Spleen (tissue), 11 donors: ENCODE measurements at regions not wholly inside any gene's neighbourhood (a gene's known extent, or its start where the extent isn't known, plus 50 kb on each side); places are given as distances from the start of the nearest gene placed in this dataset.

Experiments
- DNase-seq: peaks from one replicate; pipeline ENCODE4 v3.0.0-alpha.2; 2020
- H3K27ac ChIP-seq, 8 donors: fragments of 200-600 bp; sonication (generic) in 7 of 8; 1 replicate in 4 of 8; 2 replicates in 4 of 8; pipeline versions ENCODE4 v1.5.0 to v1.8.0; 2016 to 2021; ENCODE audit warnings: inconsistent platforms in 4 of 8, mild to moderate bottlenecking in 4 of 8, moderate library complexity in 1 of 8
- H3K27me3 ChIP-seq, 7 donors: fragments of 200-600 bp; sonication (generic) in 6 of 7; replicated peaks in 1 of 7; 1 replicate in 4 of 7; 2 replicates in 3 of 7; pipeline versions ENCODE4 v1.5.0 to v1.8.0; 2016 to 2021; ENCODE audit warnings: inconsistent platforms in 3 of 7, mild to moderate bottlenecking in 1 of 7
- H3K36me3 ChIP-seq, 6 donors: fragments of 200-600 bp; sonication (generic) in 5 of 6; 1 replicate in 4 of 6; 2 replicates in 2 of 6; pipeline versions ENCODE4 v1.5.0 to v1.8.0; 2016 to 2021; ENCODE audit warnings: inconsistent platforms in 2 of 6
- H3K4me1 ChIP-seq, 6 donors: fragments of 200-600 bp; sonication (generic) in 5 of 6; 1 replicate in 3 of 6; 2 replicates in 3 of 6; pipeline versions ENCODE4 v1.5.0 to v1.8.0; 2016 to 2021; ENCODE audit warnings: inconsistent platforms in 3 of 6
- H3K4me3 ChIP-seq, 8 donors: fragments of 200-600 bp; sonication (generic) in 7 of 8; 1 replicate in 4 of 8; 2 replicates in 4 of 8; pipeline versions ENCODE4 v1.5.0 to v1.8.0; 2016 to 2021; ENCODE audit warnings: inconsistent platforms in 4 of 8, mild to moderate bottlenecking in 4 of 8, moderate library complexity in 2 of 8
- H3K9me3 ChIP-seq, 8 donors: fragments of 200-600 bp; sonication (generic) in 7 of 8; 1 replicate in 4 of 8; 2 replicates in 4 of 8; pipeline versions ENCODE4 v1.5.0 to v1.8.0; 2016 to 2021; ENCODE audit warnings: inconsistent platforms in 4 of 8
- POLR2A ChIP-seq, 3 donors: fragments of 450-650 bp; IDR thresholded peaks; one replicate each; pipeline ENCODE4 v1.5.1; 2017; ENCODE audit warnings: antibody characterized with exemption in 3 of 3, mild to moderate bottlenecking in 1 of 3
- POLR2AphosphoS5 ChIP-seq, 3 donors: sonication (generic); formaldehyde crosslinking; IDR thresholded peaks; one replicate each; pipeline ENCODE4 v1.5.1; 2017; ENCODE audit warnings: antibody characterized with exemption in 3 of 3
- WGBS, 5 donors: extraction: QIAGEN DNeasy Blood & Tissue Kit in 3 of 5; methylation state at CpG; one replicate each; pipeline versions ENCODE4 v1.1.5 to v1.1.7; 2013 to 2018; 5-methylcytosine and 5-hydroxymethylcytosine counted together
- intact Hi-C: fragments of 100-400 bp; cut with DNase I; formaldehyde crosslinking; loops from one replicate; pipeline ENCODE4 v1.15.0; 2023; ENCODE audit warnings: low total_unique reads
- TF ChIP-seq, protein P1 (sequence below), 11 experiments: fragments of 200-600 bp in 7 of 11; fragments of 450-650 bp in 4 of 11; sonication (generic) in 4 of 11; IDR thresholded peaks in 8 of 11; conservative IDR thresholded peaks in 3 of 11; 1 replicate in 7 of 11; 2 replicates in 4 of 11; pipeline versions ENCODE4 v1.4.0 to v1.8.0; 2016 to 2021; ENCODE audit warnings: antibody characterized with exemption in 11 of 11, inconsistent platforms in 4 of 11, mild to moderate bottlenecking in 1 of 11
- donor health status: healthy with polysubstance abuse.
- donor health status: DM: no; HTN: no; CAD: no; lungs with moderate emphysema.
- donor health status: DM: no; HTN: no; CAD: no.
- donor health status: Bipolar disorder and iron deficiency.
- donor health status: healthy.
- donor health status: DM: no; HTN: no; CAD: no.
- donor health status: DM: yes; HTN: yes; CAD: no.

- Histone ChIP-seq H3K4me3 (no peak overlapping the region), H3K9me3 (peaks cover 0 to 71% (median 25%) of the 10 kb centered on the region in 8 donors), H3K27me3 (no peaks in the 10 kb centered on the region), H3K4me1 (no peaks in the 10 kb centered on the region), H3K27ac (no peak overlapping the region), H3K36me3 (no peaks in the 10 kb centered on the region)
- 43 to 100% (median 97%) methylated on average over 1 of the region's 1 CpG for WGBS, 5 donors
- intact Hi-C loops = no loop called here
- DNase-seq = no peak
- TF ChIP-seq POLR2A (IDR thresholded peaks at IDR 0.05) = no peak
- TF ChIP-seq, protein P1, sequence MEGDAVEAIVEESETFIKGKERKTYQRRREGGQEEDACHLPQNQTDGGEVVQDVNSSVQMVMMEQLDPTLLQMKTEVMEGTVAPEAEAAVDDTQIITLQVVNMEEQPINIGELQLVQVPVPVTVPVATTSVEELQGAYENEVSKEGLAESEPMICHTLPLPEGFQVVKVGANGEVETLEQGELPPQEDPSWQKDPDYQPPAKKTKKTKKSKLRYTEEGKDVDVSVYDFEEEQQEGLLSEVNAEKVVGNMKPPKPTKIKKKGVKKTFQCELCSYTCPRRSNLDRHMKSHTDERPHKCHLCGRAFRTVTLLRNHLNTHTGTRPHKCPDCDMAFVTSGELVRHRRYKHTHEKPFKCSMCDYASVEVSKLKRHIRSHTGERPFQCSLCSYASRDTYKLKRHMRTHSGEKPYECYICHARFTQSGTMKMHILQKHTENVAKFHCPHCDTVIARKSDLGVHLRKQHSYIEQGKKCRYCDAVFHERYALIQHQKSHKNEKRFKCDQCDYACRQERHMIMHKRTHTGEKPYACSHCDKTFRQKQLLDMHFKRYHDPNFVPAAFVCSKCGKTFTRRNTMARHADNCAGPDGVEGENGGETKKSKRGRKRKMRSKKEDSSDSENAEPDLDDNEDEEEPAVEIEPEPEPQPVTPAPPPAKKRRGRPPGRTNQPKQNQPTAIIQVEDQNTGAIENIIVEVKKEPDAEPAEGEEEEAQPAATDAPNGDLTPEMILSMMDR (IDR thresholded peaks at IDR 0.05 in 8 of 11, conservative IDR thresholded peaks at IDR 0.05 in 3 of 11) = no peak
- TF ChIP-seq POLR2AphosphoS5 (IDR thresholded peaks at IDR 0.05) = no peak
These were observed 838.1 kb downstream of the DACH1 start for GRCh38 chr13:71028884-71029283.

GRCh38 chr13:71021825-71022422 is 845.1 kb downstream of the DACH1 start:
- DNase-seq = no peak
- H3K27ac ChIP-seq = no peak overlapping the region
- intact Hi-C loops = no loop called here
- H3K27me3 ChIP-seq = no peaks in the 10 kb centered on the region
- H3K9me3 ChIP-seq = peaks cover 0 to 16% (median under 1%) of the 10 kb centered on the region in 8 donors
- no peak overlapping the region for H3K4me3 ChIP-seq
- H3K36me3 ChIP-seq = no peaks in the 10 kb centered on the region
- TF ChIP-seq, protein P1 (IDR thresholded peaks at IDR 0.05 in 8 of 11, conservative IDR thresholded peaks at IDR 0.05 in 3 of 11) = no peak
- TF ChIP-seq POLR2A (IDR thresholded peaks at IDR 0.05) (no peak), POLR2AphosphoS5 (IDR thresholded peaks at IDR 0.05) (no peak)
- H3K4me1 ChIP-seq = no peaks in the 10 kb centered on the region
- WGBS, 5 donors = 64 to 71% (median 68%) methylated on average over 10 of the region's 10 CpGs

- DNase-seq = no peak
- TF ChIP-seq POLR2AphosphoS5 (IDR thresholded peaks at IDR 0.05) (no peak), POLR2A (IDR thresholded peaks at IDR 0.05) (no peak)
- TF ChIP-seq, protein P1 (IDR thresholded peaks at IDR 0.05 in 8 of 11, conservative IDR thresholded peaks at IDR 0.05 in 3 of 11) = no peak
- no peak overlapping the region for H3K27ac ChIP-seq
- no peaks in the 10 kb centered on the region for H3K27me3 ChIP-seq
- H3K4me3 ChIP-seq = no peak overlapping the region
- no peaks in the 10 kb centered on the region for H3K36me3 ChIP-seq
- intact Hi-C loops = no loop called here
- WGBS, 5 donors = 58 to 80% (median 76%) methylated on average over 1 of the region's 1 CpG
- H3K4me1 ChIP-seq = no peaks in the 10 kb centered on the region
- no peaks in the 10 kb centered on the region for H3K9me3 ChIP-seq
These were observed 848.0 kb downstream of the DACH1 start for GRCh38 chr13:71018995-71019394.

- H3K36me3 ChIP-seq = no peaks in the 10 kb centered on the region
- H3K4me3 ChIP-seq = no peak overlapping the region
- H3K9me3 ChIP-seq = no peaks in the 10 kb centered on the region
- intact Hi-C loops = no loop called here
- no peaks in the 10 kb centered on the region for H3K4me1 ChIP-seq
- H3K27me3 ChIP-seq = no peaks in the 10 kb centered on the region
- DNase-seq = no peak
- no peak for TF ChIP-seq POLR2AphosphoS5 (IDR thresholded peaks at IDR 0.05)
- no peak for TF ChIP-seq POLR2A (IDR thresholded peaks at IDR 0.05)
- TF ChIP-seq, protein P1 (IDR thresholded peaks at IDR 0.05 in 8 of 11, conservative IDR thresholded peaks at IDR 0.05 in 3 of 11) = no peak
- H3K27ac ChIP-seq = no peak overlapping the region
These were observed 848.5 kb downstream of the DACH1 start for GRCh38 chr13:71018544-71018943.
